Psoas muscle (tissue), 7 donors: ENCODE measurements at regions not wholly inside any gene's neighbourhood (a gene's known extent, or its start where the extent isn't known, plus 50 kb on each side); places are given as distances from the start of the nearest gene placed in this dataset.

Source experiments
- ATAC-seq, 4 donors: fragments of 200-7000 bp; cut with Tn5 transposase; one replicate each; pipeline ENCODE4 v1.9.1; 2020; ENCODE audit warnings: moderate library complexity in 3 of 4, mild to moderate bottlenecking in 2 of 4
- DNase-seq, 2 donors: peaks; one replicate each; pipeline ENCODE4 v3.0.0-alpha.2; 2020
- H3K27ac ChIP-seq: fragments of 200-600 bp; one replicate; pipeline ENCODE4 v1.8.0; 2022
- H3K27me3 ChIP-seq, 3 donors: fragments of 200-600 bp in 1 of 3; one replicate each; pipeline versions ENCODE4 v1.6.1 to v1.8.0; 2013 to 2022; ENCODE audit warnings: low read length in 2 of 3, mild to moderate bottlenecking in 2 of 3, moderate library complexity in 1 of 3; ENCODE audit not compliant: insufficient read depth in 3 of 3
- H3K36me3 ChIP-seq, 2 donors: fragments of 200-600 bp in 1 of 2; one replicate each; pipeline versions ENCODE4 v1.6.1 to v1.8.0; 2013 to 2022; ENCODE audit warnings: low read depth in 1 of 2, mild to moderate bottlenecking in 1 of 2, moderate library complexity in 1 of 2; ENCODE audit not compliant: insufficient read depth in 1 of 2
- H3K4me1 ChIP-seq: fragments of 200-600 bp; one replicate; pipeline ENCODE4 v1.8.0; 2022
- H3K4me3 ChIP-seq: fragments of 200-600 bp; one replicate; pipeline ENCODE4 v1.8.0; 2022; ENCODE audit warnings: mild to moderate bottlenecking
- H3K9me3 ChIP-seq: fragments of 200-600 bp; one replicate; pipeline ENCODE4 v1.8.0; 2022
- WGBS, 3 donors: extraction: QIAGEN DNeasy Blood & Tissue Kit; methylation state at CpG; one replicate each; pipeline versions ENCODE4 v1.1.6 to v1.1.7; 2013; 5-methylcytosine and 5-hydroxymethylcytosine counted together
- intact Hi-C, 2 donors: fragments of 100-400 bp; cut with DNase I; formaldehyde crosslinking; loops; one replicate each; pipeline versions ENCODE4 v1.11.0 to v1.14.2; 2022
- TF ChIP-seq, protein P1 (sequence below): fragments of 200-600 bp; IDR thresholded peaks from one replicate; pipeline ENCODE4 v1.8.0; 2022; ENCODE audit warnings: antibody characterized with exemption
- donor health status: healthy with polysubstance abuse.
- donor health status: DM: no; HTN: no; CAD: no; lungs with moderate emphysema.
- donor health status: Bipolar disorder and iron deficiency.
- donor health status: healthy.
- donor health status: DM: yes; HTN: yes; CAD: no.
- donor health status: DM: no; HTN: no; CAD: no.
- donor health status: DM: yes; HTN: yes; CAD: no.

DNA sequence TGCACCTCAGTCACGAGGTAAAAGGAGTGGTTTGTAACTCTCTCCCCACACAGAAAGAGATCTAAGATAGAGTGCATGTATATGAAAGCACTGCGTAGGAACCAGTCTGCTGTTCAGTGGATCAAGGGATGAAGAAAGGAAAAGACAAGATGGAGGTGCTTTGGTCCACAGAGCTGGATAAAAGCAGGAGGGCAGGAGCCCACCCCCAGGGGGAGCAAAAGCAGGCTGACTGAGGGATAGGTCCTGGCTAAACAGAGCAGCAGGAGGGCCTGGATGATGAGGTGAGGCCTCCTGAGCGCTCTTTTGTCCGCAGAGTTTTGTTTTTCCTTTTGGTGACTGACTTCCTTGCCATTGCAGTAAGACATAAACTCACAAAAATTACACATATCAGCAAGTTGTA lies 293.5 kb upstream of the C9orf72 start:
- H3K27ac ChIP-seq = no peak overlapping the region
- WGBS, 3 donors = 91 to 92% (median 91%) methylated on average over 4 of the region's 4 CpGs
- ATAC-seq (no peak), DNase-seq (no peak)
- no peaks in the 10 kb centered on the region for H3K27me3 ChIP-seq
- TF ChIP-seq, protein P1, sequence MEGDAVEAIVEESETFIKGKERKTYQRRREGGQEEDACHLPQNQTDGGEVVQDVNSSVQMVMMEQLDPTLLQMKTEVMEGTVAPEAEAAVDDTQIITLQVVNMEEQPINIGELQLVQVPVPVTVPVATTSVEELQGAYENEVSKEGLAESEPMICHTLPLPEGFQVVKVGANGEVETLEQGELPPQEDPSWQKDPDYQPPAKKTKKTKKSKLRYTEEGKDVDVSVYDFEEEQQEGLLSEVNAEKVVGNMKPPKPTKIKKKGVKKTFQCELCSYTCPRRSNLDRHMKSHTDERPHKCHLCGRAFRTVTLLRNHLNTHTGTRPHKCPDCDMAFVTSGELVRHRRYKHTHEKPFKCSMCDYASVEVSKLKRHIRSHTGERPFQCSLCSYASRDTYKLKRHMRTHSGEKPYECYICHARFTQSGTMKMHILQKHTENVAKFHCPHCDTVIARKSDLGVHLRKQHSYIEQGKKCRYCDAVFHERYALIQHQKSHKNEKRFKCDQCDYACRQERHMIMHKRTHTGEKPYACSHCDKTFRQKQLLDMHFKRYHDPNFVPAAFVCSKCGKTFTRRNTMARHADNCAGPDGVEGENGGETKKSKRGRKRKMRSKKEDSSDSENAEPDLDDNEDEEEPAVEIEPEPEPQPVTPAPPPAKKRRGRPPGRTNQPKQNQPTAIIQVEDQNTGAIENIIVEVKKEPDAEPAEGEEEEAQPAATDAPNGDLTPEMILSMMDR = no peak
- H3K4me1 ChIP-seq = no peaks in the 10 kb centered on the region
- intact Hi-C loops = no loop called here
- H3K9me3 ChIP-seq = no peaks in the 10 kb centered on the region
- no peak overlapping the region for H3K4me3 ChIP-seq
- H3K36me3 ChIP-seq = no peaks in the 10 kb centered on the region

DNA sequence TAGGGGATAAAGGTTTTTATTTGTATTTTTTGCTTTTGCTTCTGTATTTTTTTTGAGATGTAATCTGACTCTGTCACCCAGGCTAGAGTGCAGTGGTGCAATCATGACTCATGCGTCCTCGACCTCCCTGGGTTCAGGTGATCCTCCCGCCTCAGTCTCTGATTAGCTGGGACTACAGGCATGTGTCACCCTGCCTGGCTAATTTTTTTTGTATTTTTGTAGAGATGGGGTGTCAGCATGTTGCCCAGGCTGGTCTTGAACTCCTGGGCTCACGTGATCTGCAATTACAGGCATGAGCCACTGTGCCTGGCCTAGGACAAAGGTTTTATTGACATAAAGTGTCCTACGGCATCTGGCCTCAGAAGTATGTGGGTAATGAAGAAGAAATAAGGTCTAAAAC lies 297.1 kb upstream of the C9orf72 start:
- no peaks in the 10 kb centered on the region for H3K9me3 ChIP-seq
- DNase-seq (no peak), ATAC-seq (no peak)
- no peaks in the 10 kb centered on the region for H3K36me3 ChIP-seq
- 75 to 81% (median 76%) methylated on average over 5 of the region's 5 CpGs for WGBS, 3 donors
- no peak overlapping the region for H3K4me3 ChIP-seq
- H3K4me1 ChIP-seq = no peaks in the 10 kb centered on the region
- TF ChIP-seq, protein P1 = no peak
- H3K27ac ChIP-seq = no peak overlapping the region
- H3K27me3 ChIP-seq = no peaks in the 10 kb centered on the region
- intact Hi-C loops = no loop called here

- Histone ChIP-seq H3K9me3 (no peaks in the 10 kb centered on the region), H3K27me3 (no peaks in the 10 kb centered on the region), H3K4me3 (no peak overlapping the region), H3K36me3 (no peaks in the 10 kb centered on the region), H3K4me1 (no peaks in the 10 kb centered on the region), H3K27ac (no peak overlapping the region)
- no peak for DNase-seq
- ATAC-seq = no peak
- TF ChIP-seq, protein P1 = no peak
- WGBS, 3 donors = 40 to 55% (median 54%) methylated on average over 3 of the region's 3 CpGs
- intact Hi-C loops = no loop called here
Observed at GRCh38 chr9:27880156-27880555, 306.9 kb upstream of the C9orf72 start.

GRCh38 chr9:27880635-27881034 lies 307.4 kb upstream of the C9orf72 start:
- TF ChIP-seq, protein P1 = no peak
- no peak for ATAC-seq
- DNase-seq = no peak
- 62 to 74% (median 63%) methylated on average over 3 of the region's 3 CpGs for WGBS, 3 donors
- Histone ChIP-seq H3K27ac (no peak overlapping the region), H3K4me1 (no peaks in the 10 kb centered on the region), H3K36me3 (no peaks in the 10 kb centered on the region), H3K27me3 (no peaks in the 10 kb centered on the region), H3K9me3 (no peaks in the 10 kb centered on the region), H3K4me3 (no peak overlapping the region)
- intact Hi-C loops = no loop called here

DNA sequence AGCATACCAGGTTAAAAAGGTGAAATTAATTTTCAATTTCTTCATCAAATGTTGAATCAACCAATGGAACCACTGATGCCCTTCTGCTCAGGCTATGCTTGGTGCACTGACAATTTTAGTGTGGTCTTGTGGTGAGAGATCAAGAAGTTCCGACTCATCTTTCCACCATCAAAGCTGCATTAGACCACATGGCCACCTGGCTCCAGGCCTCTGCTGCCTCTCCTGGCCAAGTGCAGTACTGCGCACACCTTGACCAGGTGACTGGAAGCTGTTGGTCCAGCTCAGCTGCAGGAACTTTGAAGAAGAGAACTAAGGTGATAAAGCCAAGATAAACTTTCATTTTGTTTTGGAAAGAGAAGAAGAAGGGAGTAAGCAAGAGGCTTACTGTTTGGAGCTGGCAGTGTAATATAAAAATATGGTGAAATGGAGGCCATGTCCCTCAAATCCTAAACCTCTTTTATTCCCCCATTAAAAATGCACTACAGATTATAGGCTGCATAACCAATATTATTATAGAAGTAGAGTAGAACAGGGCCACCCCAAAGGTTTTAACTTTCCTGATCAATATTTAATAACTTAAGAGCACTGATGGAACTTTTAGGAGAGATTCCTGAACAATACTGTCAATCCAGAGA lies 315.5 kb upstream of the C9orf72 start:
- H3K4me1 ChIP-seq = no peaks in the 10 kb centered on the region
- intact Hi-C loops = no loop called here
- H3K27me3 ChIP-seq = no peaks in the 10 kb centered on the region
- 91 to 96% (median 92%) methylated on average over 2 of the region's 2 CpGs for WGBS, 3 donors
- no peak overlapping the region for H3K4me3 ChIP-seq
- H3K27ac ChIP-seq = no peak overlapping the region
- DNase-seq (no peak), ATAC-seq (no peak)
- TF ChIP-seq, protein P1 = peak; percentile 34
- H3K9me3 ChIP-seq = no peaks in the 10 kb centered on the region
- no peaks in the 10 kb centered on the region for H3K36me3 ChIP-seq
